SK-N-SH treated with all-trans-retinoic acid at 6 μM for 48 hours (cell line): ENCODE measurements at regions not wholly inside any gene's neighbourhood (a gene's known extent, or its start where the extent isn't known, plus 50 kb on each side); places are given as distances from the start of the nearest gene placed in this dataset.

ENCODE experiments used
- GLIS3 ChIP-seq: fragments of 250-450 bp; sonication (Bioruptor Pico); IDR thresholded peaks from 2 replicates; pipeline ENCODE4 v1.5.0; 2020; ENCODE audit warnings: mild to moderate bottlenecking, moderate library complexity
- OSR1 ChIP-seq: fragments of 250-450 bp; sonication (Bioruptor Pico); IDR thresholded peaks from 2 replicates; pipeline ENCODE4 v1.8.0; 2022; ENCODE audit warnings: moderate library complexity, mild to moderate bottlenecking, inconsistent platforms
- PATZ1 ChIP-seq: fragments of 250-450 bp; sonication (Bioruptor Pico); IDR thresholded peaks from 2 replicates; pipeline ENCODE4 v1.8.0; 2020; ENCODE audit warnings: mild to moderate bottlenecking, moderate library complexity, borderline replicate concordance
- TF ChIP-seq, protein P1 (sequence below): fragments of 250-450 bp; sonication (Bioruptor Pico); IDR thresholded peaks from 2 replicates; pipeline ENCODE4 v1.8.0; 2021; ENCODE audit warnings: low read depth, mild to moderate bottlenecking, moderate library complexity, borderline replicate concordance

GRCh38 chr3:74906181-74906580, 291.7 kb upstream of the CNTN3 start:
- no peak for TF ChIP-seq OSR1 (CRISPR knock-in tag)
- no peak for TF ChIP-seq GLIS3 (CRISPR knock-in tag)
- no peak for TF ChIP-seq PATZ1
- TF ChIP-seq, protein P1, sequence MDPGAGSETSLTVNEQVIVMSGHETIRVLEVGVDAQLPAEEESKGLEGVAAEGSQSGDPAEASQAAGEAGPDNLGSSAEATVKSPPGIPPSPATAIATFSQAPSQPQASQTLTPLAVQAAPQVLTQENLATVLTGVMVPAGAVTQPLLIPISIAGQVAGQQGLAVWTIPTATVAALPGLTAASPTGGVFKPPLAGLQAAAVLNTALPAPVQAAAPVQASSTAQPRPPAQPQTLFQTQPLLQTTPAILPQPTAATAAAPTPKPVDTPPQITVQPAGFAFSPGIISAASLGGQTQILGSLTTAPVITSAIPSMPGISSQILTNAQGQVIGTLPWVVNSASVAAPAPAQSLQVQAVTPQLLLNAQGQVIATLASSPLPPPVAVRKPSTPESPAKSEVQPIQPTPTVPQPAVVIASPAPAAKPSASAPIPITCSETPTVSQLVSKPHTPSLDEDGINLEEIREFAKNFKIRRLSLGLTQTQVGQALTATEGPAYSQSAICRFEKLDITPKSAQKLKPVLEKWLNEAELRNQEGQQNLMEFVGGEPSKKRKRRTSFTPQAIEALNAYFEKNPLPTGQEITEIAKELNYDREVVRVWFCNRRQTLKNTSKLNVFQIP (CRISPR knock-in tag), result no peak
